Heart right ventricle (tissue), 16 donors: ENCODE measurements at regions not wholly inside any gene's neighbourhood (a gene's known extent, or its start where the extent isn't known, plus 50 kb on each side); places are given as distances from the start of the nearest gene placed in this dataset.
A peak's percentile ranks its signal among the peaks of the same experiment; 100 is the strongest.

Source experiments
- ATAC-seq, 8 donors: fragments of 200-7000 bp; cut with Tn5 transposase; one replicate each; pipeline ENCODE4 v1.9.1; 2020; ENCODE audit warnings: mild to moderate bottlenecking in 8 of 8, moderate library complexity in 8 of 8, moderate number of reproducible peaks in 1 of 8
- DNase-seq, 2 donors: peaks; one replicate each; pipeline ENCODE4 v3.0.0-alpha.2; 2020
- H3K27ac ChIP-seq, 10 donors: fragments of 200-600 bp; sonication (generic) in 2 of 10; one replicate each; pipeline versions ENCODE4 v1.5.0 to v1.8.0; 2020 to 2022; ENCODE audit warnings: mild to moderate bottlenecking in 3 of 10
- H3K27me3 ChIP-seq, 7 donors: fragments of 200-600 bp; one replicate each; pipeline ENCODE4 v1.8.0; 2021 to 2022; ENCODE audit warnings: mild to moderate bottlenecking in 2 of 7
- H3K36me3 ChIP-seq, 9 donors: fragments of 200-600 bp; sonication (generic) in 1 of 9; one replicate each; pipeline versions ENCODE4 v1.5.0 to v1.8.0; 2020 to 2022; ENCODE audit warnings: mild to moderate bottlenecking in 2 of 9
- H3K4me1 ChIP-seq, 9 donors: fragments of 200-600 bp; sonication (generic) in 1 of 9; one replicate each; pipeline versions ENCODE4 v1.5.0 to v1.8.0; 2020 to 2022; ENCODE audit warnings: mild to moderate bottlenecking in 4 of 9
- H3K4me3 ChIP-seq, 10 donors: fragments of 200-600 bp; sonication (generic) in 2 of 10; one replicate each; pipeline versions ENCODE4 v1.5.0 to v1.8.0; 2020 to 2022; ENCODE audit warnings: mild to moderate bottlenecking in 7 of 10, moderate library complexity in 2 of 10
- H3K9me3 ChIP-seq, 11 donors: fragments of 200-600 bp in 10 of 11; sonication (generic) in 2 of 11; one replicate each; pipeline versions ENCODE4 v1.5.0 to v1.8.0; 2013 to 2022; ENCODE audit warnings: mild to moderate bottlenecking in 2 of 11, control low read depth in 1 of 11, moderate library complexity in 1 of 11
- WGBS, 2 donors: extraction: QIAGEN DNeasy Blood & Tissue Kit; methylation state at CpG; one replicate each; pipeline ENCODE4 v1.1.7; 2013; ENCODE audit warnings: inconsistent platforms in 1 of 2; 5-methylcytosine and 5-hydroxymethylcytosine counted together
- intact Hi-C, 10 donors: fragments of 100-400 bp; cut with DNase I; formaldehyde crosslinking; loops; one replicate each; pipeline versions ENCODE4 v1.11.1 to v1.14.2; 2022
- TF ChIP-seq, protein P1 (sequence below), 9 donors: fragments of 200-600 bp; sonication (generic) in 2 of 9; IDR thresholded peaks; one replicate each; pipeline versions ENCODE4 v1.5.0 to v1.8.0; 2021 to 2022; ENCODE audit warnings: antibody characterized with exemption in 9 of 9, mild to moderate bottlenecking in 5 of 9, moderate library complexity in 1 of 9
- donor health status: Arrhythmogenic right ventricular cardiomyopathy.
- donor health status: ischemic (EF 13 %, LVEDD 7.1; RV severe dilation, severe dysfunction).
- donor health status: healthy with polysubstance abuse.
- donor health status: DM: no; HTN: yes; CAD: no.
- donor health status: DM: no; HTN: no; CAD: no.
- donor health status: ischemic (EF 25% LVEDD 6.9; RV normal size, moderate dysfunction).
- donor health status: ischemic (EF 25% LVEDD 5.7; RV mildly dilated, moderate dysfunction).
- donor health status: healthy.
- donor health status: DM: yes; HTN: yes; CAD: no.
- donor health status: Ischemic cardiomyopathy.
- donor health status: ischemic (EF 35%, LVEDD 5.7; RV mildly dilated, moderate dysfunction).
- donor health status: nonischemic (EF 11% LVEDD 7.7; RV severe dilation, severe dysfunction).
- donor health status: DM: yes; HTN: yes; CAD: no.
- donor health status: PGD.
- donor health status: ischemic (EF 29% LVEDD 5.4; RV normal size, mild dysfunction).
- donor health status: nonischemic (EF 23%, LVEDD 6.1; RV moderate dilation, normal function).

DNA sequence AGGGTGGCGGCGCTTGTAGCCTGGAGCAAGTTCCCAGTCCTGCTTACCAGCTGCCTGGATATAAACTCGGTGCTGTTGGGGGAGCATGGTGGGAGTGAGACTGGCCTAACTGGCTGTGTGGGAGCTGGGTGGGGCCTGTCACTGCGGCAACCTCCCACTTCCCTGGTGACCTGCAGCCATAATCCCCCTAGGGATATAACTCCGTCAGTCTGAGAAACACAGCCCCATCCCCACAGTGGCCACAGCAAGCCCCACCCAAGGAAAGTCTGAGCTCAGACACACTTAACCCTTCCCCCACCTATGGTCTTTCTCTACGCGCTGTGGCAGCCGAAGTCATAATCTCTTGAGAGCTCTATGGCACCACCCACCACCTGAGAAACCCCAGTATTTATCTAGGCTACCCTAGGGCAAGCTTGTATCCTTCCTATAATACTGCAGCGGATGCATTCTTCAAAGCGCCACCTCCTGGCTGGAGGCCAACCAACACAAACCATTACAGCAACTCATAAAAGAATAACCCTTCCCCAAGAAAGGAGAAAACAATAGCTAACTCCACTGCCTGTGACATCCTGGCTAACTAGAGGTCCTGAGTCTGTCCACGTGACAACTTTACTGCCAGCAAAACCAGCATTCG lies 57.4 kb downstream of the ZNF648 start:
- TF ChIP-seq, protein P1, sequence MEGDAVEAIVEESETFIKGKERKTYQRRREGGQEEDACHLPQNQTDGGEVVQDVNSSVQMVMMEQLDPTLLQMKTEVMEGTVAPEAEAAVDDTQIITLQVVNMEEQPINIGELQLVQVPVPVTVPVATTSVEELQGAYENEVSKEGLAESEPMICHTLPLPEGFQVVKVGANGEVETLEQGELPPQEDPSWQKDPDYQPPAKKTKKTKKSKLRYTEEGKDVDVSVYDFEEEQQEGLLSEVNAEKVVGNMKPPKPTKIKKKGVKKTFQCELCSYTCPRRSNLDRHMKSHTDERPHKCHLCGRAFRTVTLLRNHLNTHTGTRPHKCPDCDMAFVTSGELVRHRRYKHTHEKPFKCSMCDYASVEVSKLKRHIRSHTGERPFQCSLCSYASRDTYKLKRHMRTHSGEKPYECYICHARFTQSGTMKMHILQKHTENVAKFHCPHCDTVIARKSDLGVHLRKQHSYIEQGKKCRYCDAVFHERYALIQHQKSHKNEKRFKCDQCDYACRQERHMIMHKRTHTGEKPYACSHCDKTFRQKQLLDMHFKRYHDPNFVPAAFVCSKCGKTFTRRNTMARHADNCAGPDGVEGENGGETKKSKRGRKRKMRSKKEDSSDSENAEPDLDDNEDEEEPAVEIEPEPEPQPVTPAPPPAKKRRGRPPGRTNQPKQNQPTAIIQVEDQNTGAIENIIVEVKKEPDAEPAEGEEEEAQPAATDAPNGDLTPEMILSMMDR (IDR thresholded peaks at IDR 0.05): no peak
- H3K27ac ChIP-seq: peak overlapping the region in 9 of 10 donors; percentile 38 to 86 (median 60)
- ATAC-seq (peak; percentile 37 to 90 (median 81)), DNase-seq (peak; percentile 51 to 68)
- intact Hi-C loops: no loop called here
- peak overlapping the region in 2 of 10 donors; percentile 8 to 10 for H3K4me3 ChIP-seq
- H3K4me1 ChIP-seq: peaks cover 0 to 20% (median 7%) of the 10 kb centered on the region in 9 donors
- no peaks in the 10 kb centered on the region for H3K36me3 ChIP-seq
- WGBS, 2 donors: 64 to 76% methylated on average over 12 of the region's 12 CpGs
- H3K27me3 ChIP-seq: peaks cover 0 to 5% (median 0%) of the 10 kb centered on the region in 7 donors
- H3K9me3 ChIP-seq: peaks cover 0 to 24% (median 5%) of the 10 kb centered on the region in 11 donors

DNA sequence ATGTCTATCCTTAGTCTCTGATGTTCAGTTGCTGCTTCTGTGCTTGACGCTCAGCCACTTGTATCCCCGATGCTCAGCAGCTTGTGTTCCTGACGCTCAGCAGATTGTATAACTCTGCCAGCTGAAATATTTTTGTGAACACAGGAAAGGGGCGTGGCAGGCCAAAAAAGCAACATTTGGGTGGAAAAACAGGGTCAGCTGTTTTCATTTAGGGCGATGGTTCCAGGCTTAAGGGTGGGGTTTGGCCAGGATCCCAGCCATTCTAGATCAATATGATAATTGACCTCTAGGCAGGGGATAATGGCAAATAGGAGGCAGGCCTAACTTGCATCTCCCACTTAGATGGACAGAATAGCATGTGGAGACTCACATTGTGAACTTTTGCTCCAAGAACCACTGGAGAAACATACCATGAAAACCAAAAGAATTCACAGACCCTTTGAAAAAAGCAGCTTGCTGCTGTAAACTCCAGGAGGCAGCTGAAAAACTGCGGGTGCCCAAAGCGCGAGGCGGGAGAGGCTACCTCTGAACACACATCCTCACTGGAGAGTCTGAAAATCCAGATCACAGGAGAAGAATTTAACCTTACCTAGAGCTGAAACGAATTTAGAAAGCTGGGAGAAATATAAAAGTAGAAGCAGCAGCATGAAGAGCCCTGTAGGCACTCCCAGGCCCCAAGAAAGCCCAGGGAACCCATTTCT lies 58.3 kb downstream of the ZNF648 start:
- peak in 6 of 8 donors; percentile 44 to 71 (median 65) for ATAC-seq
- Histone ChIP-seq H3K27me3 (peaks cover 0 to 5% (median 0%) of the 10 kb centered on the region in 7 donors), H3K4me3 (peak overlapping the region in 3 of 10 donors; percentile 4 to 12 (median 4)), H3K36me3 (no peaks in the 10 kb centered on the region), H3K27ac (peak overlapping the region in 8 of 10 donors; percentile 47 to 86 (median 60)), H3K9me3 (peaks cover 0 to 22% (median 5%) of the 10 kb centered on the region in 11 donors), H3K4me1 (peaks cover 0 to 20% (median 7%) of the 10 kb centered on the region in 9 donors)
- intact Hi-C loops: no loop called here
- TF ChIP-seq, protein P1 (IDR thresholded peaks at IDR 0.05): no peak
- 60 to 62% methylated on average over 10 of the region's 10 CpGs for WGBS, 2 donors
- peak; percentile 17 to 60 for DNase-seq

DNA sequence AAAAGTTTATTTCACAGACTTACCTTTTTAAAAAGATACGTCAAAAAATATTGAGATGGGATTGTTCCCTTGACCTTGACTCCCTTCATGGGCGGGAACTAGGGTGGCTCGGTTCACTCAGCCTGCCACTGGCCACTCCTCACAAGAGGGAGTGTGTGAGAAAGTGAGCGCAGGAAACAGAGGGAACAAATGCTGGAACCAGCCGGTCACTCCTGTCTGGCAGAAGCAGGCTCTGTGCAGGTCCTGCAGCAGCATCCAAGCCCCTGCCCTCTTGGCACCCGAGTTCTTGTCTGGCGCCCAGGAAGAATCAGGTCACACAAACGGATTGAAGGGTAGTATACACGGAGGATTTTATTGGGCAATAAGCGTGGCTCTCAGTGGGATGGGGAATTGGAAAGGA lies 58.9 kb downstream of the ZNF648 start:
- intact Hi-C loops: no loop called here
- Histone ChIP-seq H3K9me3 (peaks cover 0 to 22% (median 5%) of the 10 kb centered on the region in 11 donors), H3K27me3 (peaks cover 0 to 5% (median 0%) of the 10 kb centered on the region in 7 donors), H3K4me1 (peaks cover 0 to 20% (median 7%) of the 10 kb centered on the region in 9 donors), H3K27ac (peak overlapping the region in 5 of 10 donors; percentile 47 to 86 (median 78)), H3K36me3 (no peaks in the 10 kb centered on the region), H3K4me3 (peak overlapping the region in 3 of 10 donors; percentile 4 to 12 (median 4))
- TF ChIP-seq, protein P1 (IDR thresholded peaks at IDR 0.05): no peak
- DNase-seq: no peak
- peak in 3 of 8 donors; percentile 24 to 47 (median 43) for ATAC-seq
- WGBS, 2 donors: 62 to 64% methylated on average over 10 of the region's 10 CpGs

DNA sequence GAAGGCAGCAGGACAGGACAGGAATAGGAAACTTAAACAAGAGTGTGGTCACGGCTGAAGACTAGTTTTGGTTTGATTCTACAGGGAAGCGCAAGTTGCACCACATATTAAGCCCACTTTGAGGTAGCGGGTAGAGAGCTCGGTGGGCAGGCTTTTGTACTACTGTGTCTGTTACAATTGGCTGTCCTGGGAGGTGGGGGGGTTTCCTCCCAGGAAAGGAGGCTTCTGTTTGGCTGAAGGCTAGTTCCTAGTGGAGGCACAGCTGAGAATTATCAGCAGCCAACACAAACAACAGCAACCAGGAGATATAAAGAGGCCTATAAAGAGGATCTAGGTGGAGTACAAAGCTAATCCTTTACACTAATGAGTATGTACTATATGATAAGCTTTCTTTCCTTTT lies 62.7 kb downstream of the ZNF648 start:
- Histone ChIP-seq H3K4me1 (peaks cover 0 to 17% (median 7%) of the 10 kb centered on the region in 9 donors), H3K27me3 (peaks cover 0 to 8% (median 0%) of the 10 kb centered on the region in 7 donors), H3K27ac (no peak overlapping the region), H3K9me3 (no peaks in the 10 kb centered on the region), H3K36me3 (no peaks in the 10 kb centered on the region), H3K4me3 (peak overlapping the region in 1 of 10 donors; percentile 8)
- ATAC-seq (peak in 1 of 8 donors; percentile 54), DNase-seq (peak in 1 of 2 donors; percentile 8)
- intact Hi-C loops: no loop called here
- 72 to 84% methylated on average over 4 of the region's 4 CpGs for WGBS, 2 donors
- TF ChIP-seq, protein P1 (IDR thresholded peaks at IDR 0.05): no peak
